K562 (cell line): ENCODE measurements at regions not wholly inside any gene's neighbourhood (a gene's known extent, or its start where the extent isn't known, plus 50 kb on each side); places are given as distances from the start of the nearest gene placed in this dataset.

Experiments
- ATAC-seq: fragments of 200-7000 bp; cut with Tn5 transposase; 3 replicates; pipeline ENCODE4 v1.9.1; 2020; ENCODE audit warnings: moderate library complexity
- BruUV-seq: library from RNA; stranded (reverse); fragments of 400-500 nt; replicated peaks from 2 replicates; lab custom pipeline; 2021; lab: Mats Ljungman, UMichigan
- CTCF ChIA-PET: fragments of 300-600 bp; formaldehyde crosslinking; extraction: SDS; loops from one replicate; lab custom pipeline; 2021; ENCODE audit warnings: low intra/inter-chr PET ratio; lab: Yijun Ruan, JAX
- POLR2A ChIA-PET: fragments of 300-600, 350-650 bp; sonication (Branson Sonifier 250); formaldehyde crosslinking; extraction: SDS; loops from one replicate; lab custom pipeline; 2021; ENCODE audit warnings: antibody characterized with exemption, inconsistent platforms; lab: Yijun Ruan, JAX
- DNase-seq, 4 experiments: peaks; one replicate each; pipeline versions ENCODE4 v3.0.0 to v3.0.0-alpha.2; 2011 to 2018; ENCODE audit warnings: low spot score in 3 of 4, mixed read lengths in 3 of 4; ENCODE audit errors: extremely low read depth in 1 of 4
- FAIRE-seq: peaks from 2 replicates; lab custom pipeline; 2011; peaks lifted over from hg19 to GRCh38; lab: Jason Lieb, UNC
- H2AFZ ChIP-seq: 2 replicates; pipeline ENCODE4 v1.6.0; 2011; ENCODE audit warnings: low read depth, low read length, control low read depth, inconsistent platforms
- H3K27ac ChIP-seq: fragments of 200-600 bp; 3 replicates; pipeline ENCODE4 v1.8.0; 2011; ENCODE audit warnings: low read depth, mild to moderate bottlenecking, control low read depth, inconsistent platforms, low read length, moderate library complexity, mixed read lengths; ENCODE audit errors: extremely low read depth
- H3K27me3 ChIP-seq, 2 experiments: fragments of 300-600 bp in 1 of 2; 2 replicates in 1 of 2; 3 replicates in 1 of 2; pipeline versions ENCODE4 v1.6.0 to v1.8.0; 2011; ENCODE audit warnings: inconsistent platforms in 2 of 2, low read length in 2 of 2, mild to moderate bottlenecking in 1 of 2, mixed read lengths in 1 of 2, moderate library complexity in 1 of 2; ENCODE audit not compliant: control insufficient read depth in 2 of 2, insufficient read depth in 2 of 2
- H3K36me3 ChIP-seq: fragments of 300-600 bp; 3 replicates; pipeline ENCODE4 v1.8.0; 2011; ENCODE audit warnings: mild to moderate bottlenecking, low read length, inconsistent platforms; ENCODE audit not compliant: control insufficient read depth, insufficient read depth
- H3K4me1 ChIP-seq, 2 experiments: fragments of 200-600 bp in 1 of 2; replicated peaks in 1 of 2; 2 replicates in 1 of 2; 3 replicates in 1 of 2; pipeline versions ENCODE4 v1.5.1 to v1.8.0; 2011; ENCODE audit warnings: inconsistent platforms in 2 of 2, low read length in 2 of 2, mild to moderate bottlenecking in 1 of 2, mixed read lengths in 1 of 2, moderate library complexity in 1 of 2; ENCODE audit not compliant: control insufficient read depth in 2 of 2, insufficient read depth in 2 of 2
- H3K4me2 ChIP-seq: 2 replicates; pipeline ENCODE4 v1.6.1; 2011; ENCODE audit warnings: low read length, control low read depth, inconsistent platforms, mixed read lengths; ENCODE audit not compliant: insufficient read depth
- H3K4me3 ChIP-seq: fragments of 200-600 bp; sonication (generic), shearing (Covaris generic); 2 replicates; pipeline ENCODE4 v1.5.1; 2016; ENCODE audit warnings: control low read depth, inconsistent platforms
- H3K79me2 ChIP-seq: fragments of 200-600 bp; 3 replicates; pipeline ENCODE4 v1.8.0; 2011; ENCODE audit warnings: low read length, inconsistent platforms; ENCODE audit not compliant: control insufficient read depth, insufficient read depth
- H3K9ac ChIP-seq, 2 experiments: 2 replicates each; pipeline versions ENCODE4 v1.6.0 to v1.6.1; 2011; ENCODE audit warnings: low read depth in 2 of 2, low read length in 2 of 2, control low read depth in 1 of 2, inconsistent platforms in 1 of 2, mild to moderate bottlenecking in 1 of 2, mixed read lengths in 1 of 2; ENCODE audit not compliant: insufficient read depth in 1 of 2
- H3K9me1 ChIP-seq: one replicate; pipeline ENCODE4 v1.6.0; 2011; ENCODE audit warnings: inconsistent platforms, mild to moderate bottlenecking, low read length, moderate library complexity; ENCODE audit not compliant: control insufficient read depth, insufficient read depth
- H3K9me3 ChIP-seq: replicated peaks from 2 replicates; pipeline ENCODE4 v1.5.1; 2011; ENCODE audit warnings: low read depth, low read length, inconsistent platforms; ENCODE audit not compliant: control insufficient read depth, insufficient read depth
- H4K20me1 ChIP-seq: replicated peaks from 2 replicates; pipeline ENCODE4 v1.6.1; 2011; ENCODE audit warnings: low read length, inconsistent platforms, mixed read lengths; ENCODE audit not compliant: control insufficient read depth, insufficient read depth
- BRCA1 ChIP-seq, 2 experiments: fragments of 450-650 bp in 1 of 2; sonication (generic) in 1 of 2; formaldehyde crosslinking in 1 of 2; IDR thresholded peaks; 2 replicates each; pipeline versions ENCODE4 v1.5.0 to v1.6.1; 2017 to 2020; ENCODE audit warnings: mild to moderate bottlenecking in 1 of 2, missing genetic modification reagents in 1 of 2
- MAZ ChIP-seq, 2 experiments: fragments of 450-650 bp in 1 of 2; sonication (generic) in 1 of 2; formaldehyde crosslinking; IDR thresholded peaks in 1 of 2; conservative IDR thresholded peaks in 1 of 2; 2 replicates each; pipeline versions ENCODE4 v1.4.0 to v1.5.0; 2020; ENCODE audit warnings: mild to moderate bottlenecking in 1 of 2, missing genetic modification reagents in 1 of 2
- MTA3 ChIP-seq: fragments of 450-650 bp; formaldehyde crosslinking; IDR thresholded peaks from 2 replicates; pipeline ENCODE4 v1.6.1; 2017; ENCODE audit warnings: mild to moderate bottlenecking, borderline replicate concordance
- OTX1 ChIP-seq: fragments of 450-650 bp; formaldehyde crosslinking; IDR thresholded peaks from 2 replicates; pipeline ENCODE4 v1.4.0; 2022; ENCODE audit warnings: mild to moderate bottlenecking
- PHB ChIP-seq: fragments of 250-450 bp; sonication (Bioruptor Pico); IDR thresholded peaks from 2 replicates; pipeline ENCODE4 v1.5.0; 2021
- PHB2 ChIP-seq: fragments of 450-650 bp; IDR thresholded peaks from 2 replicates; pipeline ENCODE4 v1.6.1; 2017; ENCODE audit warnings: low read depth
- POLR2B ChIP-seq: fragments of 450-650 bp; IDR thresholded peaks from 2 replicates; pipeline ENCODE4 v1.6.1; 2018; ENCODE audit warnings: low read depth; ENCODE audit not compliant: partially characterized antibody
- RAD21 ChIP-seq, 2 experiments: fragments of 250-450 bp in 1 of 2; fragments of 450-650 bp in 1 of 2; sonication (Bioruptor Pico) in 1 of 2; formaldehyde crosslinking in 1 of 2; IDR thresholded peaks in 1 of 2; conservative IDR thresholded peaks in 1 of 2; 2 replicates each; pipeline versions ENCODE4 v1.4.0 to v1.8.0; 2020 to 2022; ENCODE audit warnings: mild to moderate bottlenecking in 2 of 2, moderate library complexity in 1 of 2
- U2AF1 ChIP-seq: fragments of 200-400 bp; formaldehyde crosslinking; optimal IDR thresholded peaks from 2 replicates; pipeline ENCODE3; 2017; ENCODE audit warnings: mild to moderate bottlenecking, low read depth, low read length, moderate library complexity
- YY1 ChIP-seq, 3 experiments: IDR thresholded peaks; 2 replicates each; pipeline ENCODE4 v1.6.1; 2011; ENCODE audit warnings: low read length in 2 of 3, mild to moderate bottlenecking in 2 of 3, moderate library complexity in 2 of 3, borderline replicate concordance in 1 of 3, control low read depth in 1 of 3, low read depth in 1 of 3; ENCODE audit not compliant: insufficient read depth in 3 of 3, insufficient replicate concordance in 2 of 3, control insufficient read depth in 1 of 3, insufficient read length in 1 of 3; ENCODE audit errors: extremely low read depth in 1 of 3
- ZNF395 ChIP-seq: fragments of 200-800 bp; sonication (Bioruptor generic); IDR thresholded peaks from 2 replicates; pipeline ENCODE4 v1.6.1; 2017; ENCODE audit warnings: missing genetic modification characterization, missing compliant biosample characterization
- ZNF41 ChIP-seq: fragments of 250-450 bp; sonication (Bioruptor Pico); conservative IDR thresholded peaks from 2 replicates; pipeline ENCODE4 v1.4.0; 2020; ENCODE audit warnings: mild to moderate bottlenecking
- ZNF644 ChIP-seq: fragments of 200-800 bp; sonication (Bioruptor generic); IDR thresholded peaks from 2 replicates; pipeline ENCODE4 v1.6.1; 2016; ENCODE audit warnings: low read depth, missing genetic modification characterization, missing compliant biosample characterization
- ZNF764 ChIP-seq: fragments of 250-450 bp; sonication (Bioruptor Pico); IDR thresholded peaks from 2 replicates; pipeline ENCODE4 v1.4.0; 2020; ENCODE audit warnings: low read depth, mild to moderate bottlenecking, moderate library complexity
- whole genome bisulfite sequencing: fragments of 100-300 bp; shearing (Covaris generic); methylation state at CpG from one replicate; pipeline ENCODE4 v1.1.6; 2016; ENCODE audit warnings: low coverage, mixed read lengths; ENCODE audit not compliant: insufficient coverage; ENCODE audit errors: missing lambda C conversion rate; 5-methylcytosine and 5-hydroxymethylcytosine counted together
- in situ Hi-C: fragments of 300-500 bp; cut with MboI; formaldehyde crosslinking; loops from 4 replicates; pipeline ENCODE4 v1.15.0; 2018; ENCODE audit warnings: inconsistent platforms, mixed read lengths
- intact Hi-C: fragments of 100-400 bp; cut with micrococcal nuclease; formaldehyde crosslinking; loops from 2 replicates; pipeline ENCODE4 v1.14.2; 2022
- TF ChIP-seq, protein P1 (sequence below): fragments of 450-650 bp; IDR thresholded peaks from 2 replicates; pipeline ENCODE4 v1.6.1; 2016
- TF ChIP-seq, protein P2 (sequence below), 3 experiments: IDR thresholded peaks in 2 of 3; conservative IDR thresholded peaks in 1 of 3; 2 replicates each; pipeline ENCODE4 v1.5.1; 2011 to 2012; ENCODE audit warnings: low read length in 3 of 3, mild to moderate bottlenecking in 3 of 3, control low read depth in 2 of 3, improper control_type of control experiment in 1 of 3, inconsistent platforms in 1 of 3, low read depth in 1 of 3, mixed read lengths in 1 of 3, moderate library complexity in 1 of 3; ENCODE audit not compliant: insufficient read depth in 2 of 3

- Histone ChIP-seq H4K20me1 (no peaks in the 10 kb centered on the region), H2AFZ (no peak overlapping the region), H3K27me3 (no peaks in the 10 kb centered on the region), H3K4me1 (no peaks in the 10 kb centered on the region), H3K9ac (no peak overlapping the region), H3K36me3 (no peaks in the 10 kb centered on the region), H3K4me3 (no peak overlapping the region), H3K9me1 (no peaks in the 10 kb centered on the region), H3K9me3 (no peaks in the 10 kb centered on the region), H3K27ac (no peak overlapping the region), H3K4me2 (no peak overlapping the region), H3K79me2 (no peaks in the 10 kb centered on the region)
- ATAC-seq (peak; percentile 80), DNase-seq (peak in 2 of 4 experiments; percentile 16 to 18), FAIRE-seq (peak; percentile 48)
- WGBS = 2% methylated on average over 3 of the region's 3 CpGs
- ChIA-PET CTCF (no interaction called here), POLR2A (no interaction called here)
- no TSS peak for BruUV-seq
- in situ Hi-C loops (no loop called here), intact Hi-C loops (loop anchor here (5.0 kb wide), 1 partner anchor 129 kb away; no protein-coding TSS in a partner anchor)
- TF ChIP-seq POLR2B (no peak), MAZ (CRISPR knock-in tag; conservative IDR thresholded peaks at IDR 0.05 in 1 of 2, IDR thresholded peaks at IDR 0.05 in 1 of 2) (no peak), ZNF644 (tag) (no peak), ZNF764 (no peak), PHB (CRISPR knock-in tag) (no peak), MTA3 (no peak), RAD21 (CRISPR knock-in tag; conservative IDR thresholded peaks at IDR 0.05 in 1 of 2, IDR thresholded peaks at IDR 0.05 in 1 of 2) (peak in 1 of 2 experiments; percentile 26; a peak in 1 of 4 replicates), BRCA1 (IDR thresholded peaks at IDR 0.05) (no peak), BRCA1 (CRISPR knock-in tag; IDR thresholded peaks at IDR 0.05) (no peak), ZNF41 (CRISPR knock-in tag) (no peak), YY1 (IDR thresholded peaks at IDR 0.05; ENCODE audit: borderline replicate concordance in 1 of 3, control insufficient read depth in 1 of 3, extremely low read depth in 1 of 3, insufficient read depth in 3 of 3, insufficient read length in 1 of 3, insufficient replicate concordance in 2 of 3, low read depth in 1 of 3, low read length in 2 of 3) (peak in 1 of 3 experiments; percentile 52), ZNF395 (CRISPR knock-in tag) (no peak), PHB2 (no peak), OTX1 (CRISPR knock-in tag) (no peak), U2AF1 (no peak)
- TF ChIP-seq, protein P1, sequence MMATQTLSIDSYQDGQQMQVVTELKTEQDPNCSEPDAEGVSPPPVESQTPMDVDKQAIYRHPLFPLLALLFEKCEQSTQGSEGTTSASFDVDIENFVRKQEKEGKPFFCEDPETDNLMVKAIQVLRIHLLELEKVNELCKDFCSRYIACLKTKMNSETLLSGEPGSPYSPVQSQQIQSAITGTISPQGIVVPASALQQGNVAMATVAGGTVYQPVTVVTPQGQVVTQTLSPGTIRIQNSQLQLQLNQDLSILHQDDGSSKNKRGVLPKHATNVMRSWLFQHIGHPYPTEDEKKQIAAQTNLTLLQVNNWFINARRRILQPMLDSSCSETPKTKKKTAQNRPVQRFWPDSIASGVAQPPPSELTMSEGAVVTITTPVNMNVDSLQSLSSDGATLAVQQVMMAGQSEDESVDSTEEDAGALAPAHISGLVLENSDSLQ = no peak
- TF ChIP-seq, protein P2, sequence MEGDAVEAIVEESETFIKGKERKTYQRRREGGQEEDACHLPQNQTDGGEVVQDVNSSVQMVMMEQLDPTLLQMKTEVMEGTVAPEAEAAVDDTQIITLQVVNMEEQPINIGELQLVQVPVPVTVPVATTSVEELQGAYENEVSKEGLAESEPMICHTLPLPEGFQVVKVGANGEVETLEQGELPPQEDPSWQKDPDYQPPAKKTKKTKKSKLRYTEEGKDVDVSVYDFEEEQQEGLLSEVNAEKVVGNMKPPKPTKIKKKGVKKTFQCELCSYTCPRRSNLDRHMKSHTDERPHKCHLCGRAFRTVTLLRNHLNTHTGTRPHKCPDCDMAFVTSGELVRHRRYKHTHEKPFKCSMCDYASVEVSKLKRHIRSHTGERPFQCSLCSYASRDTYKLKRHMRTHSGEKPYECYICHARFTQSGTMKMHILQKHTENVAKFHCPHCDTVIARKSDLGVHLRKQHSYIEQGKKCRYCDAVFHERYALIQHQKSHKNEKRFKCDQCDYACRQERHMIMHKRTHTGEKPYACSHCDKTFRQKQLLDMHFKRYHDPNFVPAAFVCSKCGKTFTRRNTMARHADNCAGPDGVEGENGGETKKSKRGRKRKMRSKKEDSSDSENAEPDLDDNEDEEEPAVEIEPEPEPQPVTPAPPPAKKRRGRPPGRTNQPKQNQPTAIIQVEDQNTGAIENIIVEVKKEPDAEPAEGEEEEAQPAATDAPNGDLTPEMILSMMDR (IDR thresholded peaks at IDR 0.05 in 2 of 3, conservative IDR thresholded peaks at IDR 0.05 in 1 of 3; ENCODE audit: insufficient read depth in 2 of 3, low read depth in 1 of 3, low read length in 3 of 3) = peak; percentile 39 to 58 (median 41)
Measured at GRCh38 chr5:66436721-66437120, 159.5 kb upstream of the MAST4 start.
